Thymus (tissue), 11 donors: ENCODE measurements at regions not wholly inside any gene's neighbourhood (a gene's known extent, or its start where the extent isn't known, plus 50 kb on each side); places are given as distances from the start of the nearest gene placed in this dataset.
A peak's percentile ranks its signal among the peaks of the same experiment; 100 is the strongest.

ENCODE experiments used
- DNase-seq, 9 donors: peaks; one replicate each; pipeline ENCODE4 v3.0.0-alpha.2; 2013; ENCODE audit warnings: low spot score in 9 of 9, low read depth in 6 of 9, missing footprints in 1 of 9
- H3K27ac ChIP-seq, 2 donors: one replicate each; pipeline ENCODE4 v1.5.1; 2013; ENCODE audit warnings: control low read depth in 1 of 2, low read depth in 1 of 2, low read length in 1 of 2, mild to moderate bottlenecking in 1 of 2, moderate library complexity in 1 of 2
- H3K27me3 ChIP-seq, 2 donors: one replicate each; pipeline ENCODE4 v1.5.1; 2013; ENCODE audit warnings: low read length in 1 of 2; ENCODE audit not compliant: control insufficient read depth in 2 of 2, insufficient read depth in 1 of 2
- H3K36me3 ChIP-seq, 2 donors: one replicate each; pipeline ENCODE4 v1.5.1; 2013; ENCODE audit warnings: low read length in 1 of 2, mild to moderate bottlenecking in 1 of 2, moderate library complexity in 1 of 2; ENCODE audit not compliant: control insufficient read depth in 2 of 2, insufficient read depth in 2 of 2
- H3K4me1 ChIP-seq, 2 donors: one replicate each; pipeline ENCODE4 v1.5.1; 2013; ENCODE audit warnings: low read length in 2 of 2; ENCODE audit not compliant: control insufficient read depth in 2 of 2, insufficient read depth in 2 of 2
- H3K4me3 ChIP-seq, 2 donors: one replicate each; pipeline ENCODE4 v1.5.1; 2013; ENCODE audit warnings: low read length in 2 of 2, control low read depth in 1 of 2, mild to moderate bottlenecking in 1 of 2
- H3K9me3 ChIP-seq, 2 donors: one replicate each; pipeline ENCODE4 v1.5.1; 2013; ENCODE audit warnings: low read length in 1 of 2, mild to moderate bottlenecking in 1 of 2; ENCODE audit not compliant: control insufficient read depth in 2 of 2, insufficient read depth in 1 of 2
- WGBS: extraction: QIAGEN DNeasy Blood & Tissue Kit; methylation state at CpG from one replicate; pipeline ENCODE4 v1.1.7; 2013; 5-methylcytosine and 5-hydroxymethylcytosine counted together
- donor health status: healthy.

- Histone ChIP-seq H3K36me3 (no peaks in the 10 kb centered on the region), H3K4me1 (peaks cover 0 to 9% of the 10 kb centered on the region in 2 donors), H3K4me3 (no peak overlapping the region), H3K9me3 (peaks cover 0 to 22% of the 10 kb centered on the region in 2 donors), H3K27me3 (no peaks in the 10 kb centered on the region), H3K27ac (no peak overlapping the region)
- WGBS = 65% methylated on average over 5 of the region's 5 CpGs
- no peak for DNase-seq
These were observed 239.3 kb upstream of the CNTN6 start for GRCh38 chr3:853489-853888.

GRCh38 chr3:859135-859534 lies 233.7 kb upstream of the CNTN6 start:
- DNase-seq = no peak
- Histone ChIP-seq H3K9me3 (peaks cover 5 to 27% of the 10 kb centered on the region in 2 donors), H3K27ac (no peak overlapping the region), H3K36me3 (no peaks in the 10 kb centered on the region), H3K4me1 (peaks cover 0 to 7% of the 10 kb centered on the region in 2 donors), H3K27me3 (no peaks in the 10 kb centered on the region), H3K4me3 (no peak overlapping the region)
- 93% methylated on average over 9 of the region's 9 CpGs for WGBS

- no peaks in the 10 kb centered on the region for H3K27me3 ChIP-seq
- H3K27ac ChIP-seq = no peak overlapping the region
- 27% methylated on average over 2 of the region's 2 CpGs for whole genome bisulfite sequencing
- peaks cover 5 to 27% of the 10 kb centered on the region in 2 donors for H3K9me3 ChIP-seq
- H3K4me1 ChIP-seq = peaks cover 0 to 5% of the 10 kb centered on the region in 2 donors
- no peak overlapping the region for H3K4me3 ChIP-seq
- no peaks in the 10 kb centered on the region for H3K36me3 ChIP-seq
- no peak for DNase-seq
These were observed 231.1 kb upstream of the CNTN6 start for GRCh38 chr3:861721-862120.

GRCh38 chr3:869269-869668 lies 223.6 kb upstream of the CNTN6 start:
- no peaks in the 10 kb centered on the region for H3K27me3 ChIP-seq
- peaks cover 7 to 14% of the 10 kb centered on the region in 2 donors for H3K4me1 ChIP-seq
- no peak for DNase-seq
- no peak overlapping the region for H3K4me3 ChIP-seq
- no peaks in the 10 kb centered on the region for H3K9me3 ChIP-seq
- WGBS = 95% methylated on average over 1 of the region's 1 CpG
- no peak overlapping the region for H3K27ac ChIP-seq
- H3K36me3 ChIP-seq = no peaks in the 10 kb centered on the region

GRCh38 chr3:869734-870133 lies 223.1 kb upstream of the CNTN6 start:
- Histone ChIP-seq H3K27me3 (no peaks in the 10 kb centered on the region), H3K36me3 (no peaks in the 10 kb centered on the region), H3K4me1 (peaks cover 7 to 14% of the 10 kb centered on the region in 2 donors), H3K9me3 (peaks cover 0 to under 1% of the 10 kb centered on the region in 2 donors), H3K27ac (no peak overlapping the region), H3K4me3 (no peak overlapping the region)
- DNase-seq = no peak
- WGBS = 92% methylated on average over 2 of the region's 2 CpGs

GRCh38 chr3:871651-872050 lies 221.2 kb upstream of the CNTN6 start:
- peak in 7 of 9 donors; percentile 48 to 88 (median 72) for DNase-seq
- WGBS = 39% methylated on average over 1 of the region's 1 CpG
- peaks cover 8 to 16% of the 10 kb centered on the region in 2 donors for H3K4me1 ChIP-seq
- H3K36me3 ChIP-seq = no peaks in the 10 kb centered on the region
- H3K9me3 ChIP-seq = peaks cover 0 to 8% of the 10 kb centered on the region in 2 donors
- H3K27ac ChIP-seq = peak overlapping the region; percentile 31 to 95
- H3K4me3 ChIP-seq = no peak overlapping the region
- H3K27me3 ChIP-seq = no peaks in the 10 kb centered on the region

GRCh38 chr3:877001-877400 lies 215.8 kb upstream of the CNTN6 start:
- H3K4me3 ChIP-seq = no peak overlapping the region
- DNase-seq = peak in 2 of 9 donors; percentile 48 to 71
- H3K36me3 ChIP-seq = no peaks in the 10 kb centered on the region
- no peaks in the 10 kb centered on the region for H3K27me3 ChIP-seq
- WGBS = 6% methylated on average over 1 of the region's 1 CpG
- peak overlapping the region; percentile 46 to 88 for H3K27ac ChIP-seq
- H3K4me1 ChIP-seq = peaks cover 15 to 37% of the 10 kb centered on the region in 2 donors
- peaks cover 0 to 8% of the 10 kb centered on the region in 2 donors for H3K9me3 ChIP-seq

GRCh38 chr3:878746-879145 lies 214.1 kb upstream of the CNTN6 start:
- H3K36me3 ChIP-seq = no peaks in the 10 kb centered on the region
- peaks cover 0 to 8% of the 10 kb centered on the region in 2 donors for H3K9me3 ChIP-seq
- H3K4me3 ChIP-seq = no peak overlapping the region
- H3K4me1 ChIP-seq = peaks cover 8 to 26% of the 10 kb centered on the region in 2 donors
- DNase-seq = no peak
- no peaks in the 10 kb centered on the region for H3K27me3 ChIP-seq
- WGBS = 99% methylated on average over 1 of the region's 1 CpG
- H3K27ac ChIP-seq = peak overlapping the region in 1 of 2 donors; percentile 90

- H3K4me1 ChIP-seq = peaks cover 8 to 26% of the 10 kb centered on the region in 2 donors
- no peaks in the 10 kb centered on the region for H3K36me3 ChIP-seq
- H3K27me3 ChIP-seq = no peaks in the 10 kb centered on the region
- H3K9me3 ChIP-seq = peaks cover 0 to 1% of the 10 kb centered on the region in 2 donors
- peak overlapping the region in 1 of 2 donors; percentile 90 for H3K27ac ChIP-seq
- no peak for DNase-seq
- H3K4me3 ChIP-seq = no peak overlapping the region
- WGBS = 95% methylated on average over 3 of the region's 3 CpGs
These were observed 212.5 kb upstream of the CNTN6 start for GRCh38 chr3:880371-880770.
